ENCODE measurements at regions not wholly inside any gene's neighbourhood (a gene's known extent, or its start where the extent isn't known, plus 50 kb on each side); places are given as distances from the start of the nearest gene placed in this dataset.

GRCh38 chr10:125249948-125250347 is 89.6 kb upstream of the CTBP2 start:
- TF ChIP-seq CTCF (conservative IDR thresholded peaks at IDR 0.05) (no peak), ZFX (IDR thresholded peaks at IDR 0.05) (no peak)
